Glomerular visceral epithelial cell (primary cell): ENCODE measurements at regions not wholly inside any gene's neighbourhood (a gene's known extent, or its start where the extent isn't known, plus 50 kb on each side); places are given as distances from the start of the nearest gene placed in this dataset.

Experiments
- DNase-seq: peaks from one replicate; pipeline ENCODE4 v3.0.0-alpha.2; 2016; ENCODE audit errors: extremely low spot score

- no peak for DNase-seq
Observed at GRCh38 chr2:180660881-180661685, 319.3 kb upstream of the UBE2E3 start.

GRCh38 chr2:180660207-180660606, 320.2 kb upstream of the UBE2E3 start:
- DNase-seq, result no peak

GRCh38 chr2:180657054-180657453, 323.4 kb upstream of the UBE2E3 start:
- peak; percentile 50 for DNase-seq

GRCh38 chr2:180656455-180656847, 324.0 kb upstream of the UBE2E3 start:
- DNase-seq, result peak; percentile 76

GRCh38 chr2:180655842-180656454, 324.5 kb upstream of the UBE2E3 start:
- no peak for DNase-seq

- peak; percentile 24 for DNase-seq
Observed at GRCh38 chr2:180655393-180655792, 325.0 kb upstream of the UBE2E3 start.

- no peak for DNase-seq
Observed at GRCh38 chr2:180653481-180653880, 326.9 kb upstream of the UBE2E3 start.

GRCh38 chr2:180652794-180653193, 327.6 kb upstream of the UBE2E3 start:
- no peak for DNase-seq

GRCh38 chr2:180651596-180651995, 328.8 kb upstream of the UBE2E3 start:
- DNase-seq, result no peak

- DNase-seq, result no peak
Observed at GRCh38 chr2:180647621-180648020, 332.8 kb upstream of the UBE2E3 start.

- DNase-seq, result no peak
Observed at GRCh38 chr2:180647221-180647620, 333.2 kb upstream of the UBE2E3 start.

- no peak for DNase-seq
Observed at GRCh38 chr2:180646756-180647155, 333.6 kb upstream of the UBE2E3 start.

GRCh38 chr2:180644709-180645108, 335.7 kb upstream of the UBE2E3 start:
- peak; percentile 82 for DNase-seq

GRCh38 chr2:180630756-180631155, 349.6 kb upstream of the UBE2E3 start:
- no peak for DNase-seq

- DNase-seq, result peak; percentile 47
Observed at GRCh38 chr2:180625006-180625844, 355.2 kb upstream of the UBE2E3 start.

GRCh38 chr2:180621941-180622918, 358.2 kb upstream of the UBE2E3 start:
- peak; percentile 16 for DNase-seq

- DNase-seq, result no peak
Observed at GRCh38 chr2:180621366-180621765, 359.0 kb upstream of the UBE2E3 start.

GRCh38 chr2:180618570-180618969, 361.8 kb upstream of the UBE2E3 start:
- no peak for DNase-seq

- DNase-seq, result no peak
Observed at GRCh38 chr2:180614776-180615175, 365.6 kb upstream of the UBE2E3 start.

- no peak for DNase-seq
Observed at GRCh38 chr2:180609626-180610340, 370.6 kb upstream of the UBE2E3 start.
